Activated gamma-delta T cell treated with Interleukin-2 at 50 U/mL for 16 hours (primary cell): ENCODE measurements at regions not wholly inside any gene's neighbourhood (a gene's known extent, or its start where the extent isn't known, plus 50 kb on each side); places are given as distances from the start of the nearest gene placed in this dataset.

Source experiments
- DNase-seq: peaks from one replicate; pipeline ENCODE4 v3.0.0-alpha.2; 2020

GRCh38 chr18:37769826-37770225 is 204.2 kb upstream of the CELF4 start:
- no peak for DNase-seq

DNA sequence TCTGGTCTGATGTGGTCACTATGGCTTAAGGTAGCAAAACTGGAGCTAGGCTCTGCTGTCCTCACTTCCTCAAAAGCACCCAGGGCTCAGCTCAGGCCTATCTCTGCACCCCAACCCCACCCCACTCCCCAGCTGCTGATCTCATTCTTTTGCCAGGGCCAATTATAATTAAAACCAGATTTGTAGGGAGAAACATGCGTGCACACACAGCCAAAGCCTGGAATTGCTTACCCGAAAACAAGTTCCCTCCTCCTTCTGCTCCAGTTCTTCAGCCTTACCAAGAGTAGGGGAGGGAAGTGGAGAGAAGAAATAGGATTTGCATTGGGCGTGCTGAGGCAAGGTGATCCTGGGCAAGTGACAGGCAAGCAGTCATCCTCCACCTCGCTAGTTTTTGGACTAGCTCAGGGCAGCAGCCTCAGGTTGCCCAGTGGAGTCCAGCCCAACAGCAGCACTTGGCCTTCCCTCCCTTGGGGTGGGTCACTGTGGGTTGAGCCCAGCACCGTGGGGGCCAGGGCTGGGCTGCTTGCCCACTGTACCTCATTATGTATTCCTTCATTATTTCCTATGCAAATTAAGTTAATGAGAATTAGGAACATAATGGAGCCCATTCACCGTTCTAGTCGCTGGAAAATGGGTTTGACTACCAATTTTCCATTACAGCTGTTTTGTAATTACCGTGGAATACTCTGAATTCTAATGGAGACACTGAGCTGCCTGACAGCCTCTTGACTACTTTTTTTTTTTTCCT is 199.1 kb upstream of the CELF4 start:
- DNase-seq, result no peak

GRCh38 chr18:37762076-37762621 is 196.6 kb upstream of the CELF4 start:
- DNase-seq, result no peak

DNA sequence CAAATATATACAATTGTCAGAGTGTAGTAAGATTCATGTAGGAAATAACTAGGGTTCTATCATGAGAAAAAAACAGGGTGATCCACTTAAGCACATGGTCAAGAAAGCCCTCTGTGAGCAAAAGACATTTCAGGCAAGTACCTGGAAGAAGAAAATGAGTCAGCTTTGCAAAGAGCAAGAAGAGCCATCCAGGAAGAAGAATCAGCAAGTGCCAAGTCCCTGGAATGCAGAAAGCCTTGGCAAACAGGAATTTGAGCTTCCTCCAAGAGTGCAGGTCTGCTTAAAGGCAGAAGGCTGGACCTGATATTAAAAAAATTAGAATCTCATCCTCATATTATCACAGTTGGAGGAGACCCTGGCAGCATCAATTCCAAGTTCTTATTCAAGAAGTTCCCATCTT is 188.5 kb upstream of the CELF4 start:
- DNase-seq, result no peak

- no peak for DNase-seq
Measured at GRCh38 chr18:37742436-37742835, 176.8 kb upstream of the CELF4 start.

- no peak for DNase-seq
Measured at GRCh38 chr18:37741032-37741623, 175.5 kb upstream of the CELF4 start.

GRCh38 chr18:37734406-37734805 is 168.8 kb upstream of the CELF4 start:
- DNase-seq, result no peak

DNA sequence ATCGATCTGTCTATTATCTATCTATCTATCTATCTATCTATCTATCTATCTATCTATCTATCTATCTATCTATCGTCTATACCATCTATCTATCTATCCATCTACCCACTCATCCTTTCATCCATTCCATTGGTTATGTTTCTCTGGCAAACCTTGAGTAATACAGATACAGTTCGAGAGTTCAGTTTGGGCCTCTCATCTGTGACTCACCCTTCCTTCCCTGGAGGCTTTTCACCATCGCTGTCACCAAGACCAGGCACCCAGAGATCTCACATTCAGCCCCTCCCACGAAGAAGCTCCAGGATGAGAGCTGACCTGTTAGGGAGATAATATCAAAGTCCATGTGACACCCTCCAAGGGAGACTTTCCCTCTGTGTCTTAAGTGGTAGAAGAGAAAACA is 164.1 kb upstream of the CELF4 start:
- no peak for DNase-seq

- DNase-seq, result no peak
Measured at GRCh38 chr18:37724206-37724605, 158.6 kb upstream of the CELF4 start.

- no peak for DNase-seq
Measured at GRCh38 chr18:37721544-37722522, 156.2 kb upstream of the CELF4 start.

DNA sequence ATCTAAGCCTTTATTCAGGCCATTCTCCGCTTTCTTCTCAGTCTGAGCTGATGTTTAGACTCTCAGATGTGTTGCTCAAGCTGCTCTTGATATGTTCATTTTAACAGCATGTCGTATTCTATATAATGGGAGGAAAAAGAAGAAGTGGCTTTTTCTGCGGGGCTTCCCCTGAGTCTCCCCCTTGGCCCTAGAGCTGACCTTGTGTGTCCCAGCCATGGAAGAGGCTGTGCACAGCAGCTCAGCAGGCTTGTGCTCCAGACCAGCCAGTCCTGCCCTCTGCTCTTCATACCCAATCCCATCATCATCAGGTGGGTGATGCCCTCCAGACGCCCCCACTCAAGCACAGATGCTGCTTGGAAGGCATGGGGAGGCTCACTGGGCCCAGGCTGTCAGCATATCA is 155.1 kb upstream of the CELF4 start:
- DNase-seq, result no peak

GRCh38 chr18:37717656-37718055 is 152.1 kb upstream of the CELF4 start:
- DNase-seq, result no peak

DNA sequence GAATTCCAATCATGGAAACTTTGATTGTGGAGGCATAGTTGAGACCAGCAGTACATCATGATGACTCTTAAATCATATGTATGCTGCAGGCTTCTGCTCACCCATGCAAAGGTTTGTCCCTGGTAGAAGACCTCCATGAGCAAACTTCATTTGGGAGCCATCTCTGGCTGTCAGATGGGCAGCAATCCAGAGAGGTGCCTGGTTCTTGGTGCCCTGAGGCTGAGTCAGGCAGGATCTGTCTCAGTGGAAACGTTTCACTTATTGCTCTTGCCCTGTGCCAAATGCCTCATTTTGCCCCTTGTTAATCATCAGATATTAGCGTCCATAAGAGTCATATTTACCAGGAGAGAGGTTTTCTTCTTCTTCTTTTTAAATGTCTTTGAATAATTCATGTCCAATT is 151.5 kb upstream of the CELF4 start:
- DNase-seq, result no peak

GRCh38 chr18:37716106-37716735 is 150.6 kb upstream of the CELF4 start:
- DNase-seq, result no peak

DNA sequence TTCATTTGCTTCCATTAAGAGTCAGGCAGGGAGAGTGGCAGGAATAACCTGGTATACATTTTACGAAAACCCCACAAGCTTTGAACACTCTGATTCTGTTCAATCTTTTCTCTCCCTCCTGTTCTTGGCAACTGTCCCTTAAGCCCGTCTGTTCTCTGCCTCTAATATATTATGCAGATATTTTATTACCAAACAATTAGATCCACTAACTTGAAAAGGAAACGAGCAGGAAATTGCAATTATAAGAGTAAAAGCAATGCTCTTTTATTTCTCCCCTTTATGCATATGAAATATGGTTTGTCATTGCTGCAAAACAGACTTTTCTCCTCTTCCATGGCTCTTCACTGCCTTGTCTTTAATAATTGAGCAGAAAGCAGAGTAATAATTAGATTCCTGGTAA is 149.1 kb upstream of the CELF4 start:
- no peak for DNase-seq

- no peak for DNase-seq
Measured at GRCh38 chr18:37712776-37713175, 147.2 kb upstream of the CELF4 start.

- DNase-seq, result no peak
Measured at GRCh38 chr18:37711766-37712505, 146.3 kb upstream of the CELF4 start.

GRCh38 chr18:37710726-37711125 is 145.1 kb upstream of the CELF4 start:
- no peak for DNase-seq

DNA sequence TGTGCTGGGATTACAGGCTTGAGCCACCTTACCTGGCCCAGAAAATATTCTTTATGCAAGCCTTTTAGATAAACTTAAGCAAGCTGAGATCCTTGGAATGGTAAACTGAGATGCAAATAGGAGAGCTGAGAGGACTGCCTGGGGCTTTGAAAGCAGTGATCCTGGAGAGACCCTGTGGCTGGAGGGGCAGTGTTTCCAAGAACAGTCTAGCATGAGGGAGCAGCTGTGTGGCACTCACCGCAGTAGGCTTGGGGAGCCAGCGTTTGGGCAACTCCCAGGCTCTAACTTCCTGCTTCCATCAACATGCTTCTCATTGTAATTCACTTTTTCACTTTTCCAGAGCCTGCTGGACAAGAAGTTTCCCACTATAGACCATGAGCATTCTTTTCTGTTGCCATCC is 144.1 kb upstream of the CELF4 start:
- DNase-seq, result no peak

GRCh38 chr18:37705016-37705415 is 139.4 kb upstream of the CELF4 start:
- DNase-seq, result no peak

DNA sequence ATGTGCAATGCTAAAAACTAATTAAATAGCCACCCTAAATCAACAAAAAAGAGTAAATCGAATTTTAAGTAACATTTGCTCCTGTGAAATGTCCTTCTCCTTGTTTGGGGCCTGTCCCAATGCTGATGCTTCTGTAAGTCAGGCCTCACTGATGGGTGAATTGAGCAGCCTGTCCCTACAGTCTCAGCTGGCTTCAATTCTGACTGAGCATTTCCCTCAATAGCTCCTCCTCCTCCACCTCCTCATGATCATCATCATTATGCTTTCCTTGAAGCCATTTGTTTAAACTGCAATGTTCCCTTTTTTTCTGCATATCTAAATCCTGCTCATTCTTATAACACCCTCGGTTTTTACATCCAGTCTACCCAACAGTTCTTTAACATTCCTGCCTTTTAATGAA is 137.2 kb upstream of the CELF4 start:
- no peak for DNase-seq

GRCh38 chr18:37701967-37702366 is 136.4 kb upstream of the CELF4 start:
- no peak for DNase-seq
